Fibroblast of pulmonary artery (primary cell): ENCODE measurements at regions not wholly inside any gene's neighbourhood (a gene's known extent, or its start where the extent isn't known, plus 50 kb on each side); places are given as distances from the start of the nearest gene placed in this dataset.

Experiments
- DNase-seq: peaks from one replicate; pipeline ENCODE4 v3.0.0-alpha.2; 2010; ENCODE audit warnings: low read depth
- H3K4me3 ChIP-seq: replicated peaks from 2 replicates; pipeline ENCODE4 v1.5.1; 2011; ENCODE audit warnings: low read depth, mild to moderate bottlenecking, control low read depth, low read length, moderate library complexity
- TF ChIP-seq, protein P1 (sequence below): IDR thresholded peaks from 2 replicates; pipeline ENCODE4 v1.5.1; 2011; ENCODE audit warnings: mild to moderate bottlenecking, control low read depth, low read length, inconsistent platforms; ENCODE audit errors: missing control alignments

DNA sequence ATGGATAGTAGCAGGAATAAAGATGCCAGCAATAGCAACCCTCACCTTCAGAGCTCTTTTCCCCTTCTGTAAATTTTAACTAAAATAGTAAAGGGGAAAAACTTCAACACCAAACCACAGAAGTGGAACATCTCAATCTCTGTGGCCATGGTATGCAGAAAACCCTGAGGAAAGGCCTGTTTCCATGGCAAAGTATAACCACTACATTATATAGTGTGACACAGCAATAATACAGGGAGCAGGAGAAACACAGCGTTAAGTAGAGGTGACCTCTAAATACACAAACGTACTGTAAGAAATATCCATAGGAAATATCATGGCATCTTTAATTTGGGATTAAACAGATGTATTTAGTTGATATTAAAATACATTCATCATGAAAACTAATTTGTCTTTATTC lies 106.4 kb downstream of the SLC24A2 start:
- DNase-seq, result no peak
- TF ChIP-seq, protein P1, sequence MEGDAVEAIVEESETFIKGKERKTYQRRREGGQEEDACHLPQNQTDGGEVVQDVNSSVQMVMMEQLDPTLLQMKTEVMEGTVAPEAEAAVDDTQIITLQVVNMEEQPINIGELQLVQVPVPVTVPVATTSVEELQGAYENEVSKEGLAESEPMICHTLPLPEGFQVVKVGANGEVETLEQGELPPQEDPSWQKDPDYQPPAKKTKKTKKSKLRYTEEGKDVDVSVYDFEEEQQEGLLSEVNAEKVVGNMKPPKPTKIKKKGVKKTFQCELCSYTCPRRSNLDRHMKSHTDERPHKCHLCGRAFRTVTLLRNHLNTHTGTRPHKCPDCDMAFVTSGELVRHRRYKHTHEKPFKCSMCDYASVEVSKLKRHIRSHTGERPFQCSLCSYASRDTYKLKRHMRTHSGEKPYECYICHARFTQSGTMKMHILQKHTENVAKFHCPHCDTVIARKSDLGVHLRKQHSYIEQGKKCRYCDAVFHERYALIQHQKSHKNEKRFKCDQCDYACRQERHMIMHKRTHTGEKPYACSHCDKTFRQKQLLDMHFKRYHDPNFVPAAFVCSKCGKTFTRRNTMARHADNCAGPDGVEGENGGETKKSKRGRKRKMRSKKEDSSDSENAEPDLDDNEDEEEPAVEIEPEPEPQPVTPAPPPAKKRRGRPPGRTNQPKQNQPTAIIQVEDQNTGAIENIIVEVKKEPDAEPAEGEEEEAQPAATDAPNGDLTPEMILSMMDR, result no peak
- H3K4me3 ChIP-seq, result no peak overlapping the region

GRCh38 chr9:19681846-19682245 lies 107.0 kb downstream of the SLC24A2 start:
- H3K4me3 ChIP-seq, result no peak overlapping the region
- no peak for DNase-seq
- TF ChIP-seq, protein P1, result no peak

DNA sequence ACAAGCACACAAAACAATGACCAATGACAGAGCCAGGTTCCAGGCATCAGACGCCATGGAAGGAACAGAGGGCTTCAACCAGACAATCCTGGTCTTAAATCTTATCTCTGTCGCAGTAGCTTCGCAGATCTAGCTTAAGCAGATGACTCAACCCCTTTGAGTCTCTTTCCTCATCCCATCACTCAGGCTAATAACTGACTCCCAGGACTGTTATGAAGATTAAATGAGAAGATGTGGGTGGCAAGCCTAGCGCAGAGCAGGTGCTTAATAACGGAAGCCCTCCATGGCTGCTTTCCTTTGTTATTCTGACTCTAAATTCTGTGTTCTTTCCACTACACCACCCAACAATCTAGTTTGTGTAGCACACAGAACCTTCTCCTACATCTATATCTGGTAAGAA lies 110.9 kb downstream of the SLC24A2 start:
- no peak overlapping the region for H3K4me3 ChIP-seq
- TF ChIP-seq, protein P1, result no peak

DNA sequence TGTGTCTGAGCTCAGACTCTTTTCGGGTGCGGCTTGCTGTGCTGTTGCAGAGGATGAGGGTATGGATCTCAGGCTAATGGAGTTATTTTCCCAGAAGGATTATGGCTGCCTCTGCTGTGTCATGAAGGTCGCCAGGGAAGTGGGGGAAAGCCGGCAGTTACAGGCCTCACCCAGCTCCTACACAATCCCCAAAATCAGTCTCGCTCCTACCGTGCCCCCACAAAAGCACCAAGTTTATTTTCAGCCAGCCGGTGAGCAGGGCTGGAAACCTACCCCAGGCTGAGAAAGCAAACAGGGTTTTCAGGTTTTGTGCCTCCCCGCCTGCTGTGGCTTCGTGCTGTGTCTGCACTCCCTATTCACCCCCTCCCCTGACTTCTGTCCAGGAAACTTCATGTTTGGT lies 113.3 kb downstream of the SLC24A2 start:
- H3K4me3 ChIP-seq, result no peak overlapping the region
- no peak for DNase-seq
- TF ChIP-seq, protein P1, result no peak

More for the DNA sequence above, 110.9 kb downstream of the SLC24A2 start:
- DNase-seq, result no peak

DNA sequence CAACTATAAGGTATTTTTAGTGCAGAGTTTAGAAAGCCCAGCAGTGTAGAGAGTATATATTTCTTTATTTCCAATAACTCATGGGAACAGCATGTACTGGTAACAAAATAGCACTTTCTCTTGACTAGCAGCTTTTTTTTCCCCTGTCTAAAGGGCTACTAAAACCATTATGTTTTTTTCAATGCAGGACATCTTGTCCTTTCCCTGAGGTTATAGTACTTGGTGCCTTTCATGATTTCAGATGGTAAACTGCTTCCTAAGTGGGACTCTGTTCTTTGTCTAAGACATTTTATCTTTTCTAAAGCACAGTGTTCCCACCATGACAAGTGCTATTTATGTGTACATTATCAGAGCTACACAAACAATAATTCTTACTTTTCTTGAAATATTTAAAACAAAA lies 122.3 kb downstream of the SLC24A2 start:
- H3K4me3 ChIP-seq, result no peak overlapping the region
- TF ChIP-seq, protein P1, result no peak
- no peak for DNase-seq

DNA sequence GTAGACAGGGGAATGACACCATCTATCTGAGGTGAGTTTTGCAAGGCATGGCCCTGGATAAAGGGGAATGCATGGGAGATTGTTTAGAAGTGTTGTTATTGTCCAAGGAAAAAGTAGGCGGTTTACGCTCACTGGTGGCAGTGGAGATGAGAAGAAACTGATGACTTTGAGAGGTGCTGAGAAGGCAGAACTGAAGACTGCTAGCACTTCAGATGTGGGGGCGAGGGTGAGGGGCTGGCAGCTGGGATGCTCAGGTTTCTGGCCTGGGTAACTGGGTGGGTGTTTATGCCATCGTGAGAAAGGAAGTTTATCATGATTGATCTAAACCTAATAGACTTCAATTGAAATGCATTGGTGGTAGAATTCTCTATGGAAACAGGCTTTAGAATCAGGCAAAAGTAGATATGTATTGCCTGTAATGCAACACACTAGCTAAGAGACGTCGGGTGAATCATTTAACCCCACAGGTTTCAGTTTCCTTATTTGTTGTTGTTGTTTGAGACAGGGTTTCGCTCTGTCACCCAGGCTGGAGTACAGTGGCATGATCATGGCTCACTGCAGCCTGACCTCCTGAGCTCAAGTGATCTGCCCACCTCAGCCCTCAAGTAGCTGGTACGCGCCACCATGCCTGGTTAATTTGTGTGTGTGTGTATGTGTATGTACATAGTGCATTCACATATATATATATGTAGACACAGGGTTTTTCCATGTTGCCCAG lies 123.5 kb downstream of the SLC24A2 start:
- no peak overlapping the region for H3K4me3 ChIP-seq
- no peak for DNase-seq
- TF ChIP-seq, protein P1, result no peak

- DNase-seq, result no peak
Measured at GRCh38 chr9:19663570-19663969, 125.3 kb downstream of the SLC24A2 start.

More at GRCh38 chr9:19663570-19663969, 125.3 kb downstream of the SLC24A2 start:
- H3K4me3 ChIP-seq, result no peak overlapping the region
- TF ChIP-seq, protein P1, result no peak
